ENCODE measurements at regions not wholly inside any gene's neighbourhood (a gene's known extent, or its start where the extent isn't known, plus 50 kb on each side); places are given as distances from the start of the nearest gene placed in this dataset.

- DNase-seq: no peak
Measured at GRCh38 chr1:38454236-38454635, 405.3 kb downstream of the RRAGC start.

- DNase-seq: no peak
Measured at GRCh38 chr1:38452246-38452645, 405.7 kb upstream of the POU3F1 start.

- no peak for DNase-seq
Measured at GRCh38 chr1:38451541-38451993, 405.0 kb upstream of the POU3F1 start.

- no peak for DNase-seq
Measured at GRCh38 chr1:38448893-38449292, 402.3 kb upstream of the POU3F1 start.

- no peak for DNase-seq
Measured at GRCh38 chr1:38446936-38447335, 400.3 kb upstream of the POU3F1 start.

- no peak for DNase-seq
Measured at GRCh38 chr1:38444770-38445442, 398.3 kb upstream of the POU3F1 start.

GRCh38 chr1:38444311-38444710, 397.7 kb upstream of the POU3F1 start:
- DNase-seq: no peak

GRCh38 chr1:38440402-38440801, 393.8 kb upstream of the POU3F1 start:
- DNase-seq: no peak

GRCh38 chr1:38436749-38437148, 390.2 kb upstream of the POU3F1 start:
- no peak for DNase-seq

- no peak for DNase-seq
Measured at GRCh38 chr1:38436006-38436405, 389.4 kb upstream of the POU3F1 start.

- no peak for DNase-seq
Measured at GRCh38 chr1:38433084-38433722, 386.6 kb upstream of the POU3F1 start.

- no peak for DNase-seq
Measured at GRCh38 chr1:38431535-38432376, 385.2 kb upstream of the POU3F1 start.

- DNase-seq: no peak
Measured at GRCh38 chr1:38430949-38431348, 384.4 kb upstream of the POU3F1 start.

- DNase-seq: no peak
Measured at GRCh38 chr1:38424677-38425076, 378.1 kb upstream of the POU3F1 start.

- no peak for DNase-seq
Measured at GRCh38 chr1:38420666-38421065, 374.1 kb upstream of the POU3F1 start.

GRCh38 chr1:38418195-38419030, 371.8 kb upstream of the POU3F1 start:
- no peak for DNase-seq

- no peak for DNase-seq
Measured at GRCh38 chr1:38403667-38404066, 357.1 kb upstream of the POU3F1 start.

- DNase-seq: no peak
Measured at GRCh38 chr1:38402230-38402815, 355.7 kb upstream of the POU3F1 start.

- DNase-seq: no peak
Measured at GRCh38 chr1:38396606-38397005, 350.0 kb upstream of the POU3F1 start.

- no peak for DNase-seq
Measured at GRCh38 chr1:38394303-38394702, 347.7 kb upstream of the POU3F1 start.

GRCh38 chr1:38392861-38393260, 346.3 kb upstream of the POU3F1 start:
- DNase-seq: no peak

- DNase-seq: no peak
Measured at GRCh38 chr1:38381256-38381655, 334.7 kb upstream of the POU3F1 start.

Data from CD4-positive, alpha-beta T cell treated with Interleukin-4 for 1 hour (primary cell).